ENCODE measurements at regions not wholly inside any gene's neighbourhood (a gene's known extent, or its start where the extent isn't known, plus 50 kb on each side); places are given as distances from the start of the nearest gene placed in this dataset.
"Not testable (repeated sequence)": the region's sequence is repeated elsewhere in the genome, so short reads cannot be mapped to it uniquely, and the experiment has no call there.

GRCh38 chr4:9063612-9064011, 106.6 kb upstream of the FAM90A26 start:
- TF ChIP-seq EP300, CTCF, POLR2A (IDR thresholded peaks at IDR 0.05): not testable (repeated sequence)
